Stimulated activated CD8-positive, alpha-beta memory T cell treated with anti-CD3 and anti-CD28 coated beads, Interleukin-7, amount 100 ng/mL, for 48 hours (primary cell): ENCODE measurements at regions not wholly inside any gene's neighbourhood (a gene's known extent, or its start where the extent isn't known, plus 50 kb on each side); places are given as distances from the start of the nearest gene placed in this dataset.

ENCODE experiments used
- DNase-seq, 2 donors: peaks; one replicate each; pipeline ENCODE4 v3.0.0-alpha.2; 2020; ENCODE audit warnings: low read depth in 1 of 2; ENCODE audit errors: extremely low read depth in 1 of 2

GRCh38 chr11:15859411-15859810 is 496.9 kb downstream of the SOX6 start:
- no peak for DNase-seq

- DNase-seq, result no peak
These were observed 495.1 kb downstream of the SOX6 start for GRCh38 chr11:15861256-15861655.

GRCh38 chr11:15863411-15863810 is 492.9 kb downstream of the SOX6 start:
- DNase-seq, result no peak

GRCh38 chr11:15864026-15864805 is 492.1 kb downstream of the SOX6 start:
- DNase-seq, result no peak

- DNase-seq, result no peak
These were observed 490.9 kb downstream of the SOX6 start for GRCh38 chr11:15865212-15865987.

- no peak for DNase-seq
These were observed 488.5 kb downstream of the SOX6 start for GRCh38 chr11:15867871-15868270.

- DNase-seq, result no peak
These were observed 485.4 kb downstream of the SOX6 start for GRCh38 chr11:15870911-15871310.

- DNase-seq, result no peak
These were observed 484.3 kb downstream of the SOX6 start for GRCh38 chr11:15871904-15872626.

GRCh38 chr11:15873501-15873900 is 482.8 kb downstream of the SOX6 start:
- no peak for DNase-seq

GRCh38 chr11:15874704-15875103 is 481.6 kb downstream of the SOX6 start:
- DNase-seq, result no peak

GRCh38 chr11:15875393-15875792 is 481.0 kb downstream of the SOX6 start:
- no peak for DNase-seq

GRCh38 chr11:15875943-15876342 is 480.4 kb downstream of the SOX6 start:
- no peak for DNase-seq

GRCh38 chr11:15878756-15879155 is 477.6 kb downstream of the SOX6 start:
- no peak for DNase-seq

- DNase-seq, result no peak
These were observed 476.1 kb downstream of the SOX6 start for GRCh38 chr11:15880291-15880690.

- no peak for DNase-seq
These were observed 473.4 kb downstream of the SOX6 start for GRCh38 chr11:15882876-15883454.

- no peak for DNase-seq
These were observed 472.9 kb downstream of the SOX6 start for GRCh38 chr11:15883455-15883920.

- no peak for DNase-seq
These were observed 472.2 kb downstream of the SOX6 start for GRCh38 chr11:15884141-15884540.

GRCh38 chr11:15884777-15885540 is 471.4 kb downstream of the SOX6 start:
- DNase-seq, result no peak

GRCh38 chr11:15885854-15886253 is 470.5 kb downstream of the SOX6 start:
- DNase-seq, result no peak

GRCh38 chr11:15886299-15886698 is 470.0 kb downstream of the SOX6 start:
- no peak for DNase-seq
